DND-41 (cell line): ENCODE measurements at regions not wholly inside any gene's neighbourhood (a gene's known extent, or its start where the extent isn't known, plus 50 kb on each side); places are given as distances from the start of the nearest gene placed in this dataset.

Experiments used
- CTCF ChIP-seq: IDR thresholded peaks from 2 replicates; pipeline ENCODE4 v1.5.1; 2012; ENCODE audit warnings: borderline replicate concordance, low read length, moderate library complexity, mild to moderate bottlenecking; ENCODE audit not compliant: poor library complexity, severe bottlenecking; ENCODE audit errors: extremely low read depth
- EZH2 ChIP-seq: IDR thresholded peaks from 3 replicates; pipeline ENCODE4 v1.6.1; 2012; ENCODE audit warnings: borderline replicate concordance, low read depth, mild to moderate bottlenecking, moderate library complexity, low read length, inconsistent platforms; ENCODE audit not compliant: severe bottlenecking

DNA sequence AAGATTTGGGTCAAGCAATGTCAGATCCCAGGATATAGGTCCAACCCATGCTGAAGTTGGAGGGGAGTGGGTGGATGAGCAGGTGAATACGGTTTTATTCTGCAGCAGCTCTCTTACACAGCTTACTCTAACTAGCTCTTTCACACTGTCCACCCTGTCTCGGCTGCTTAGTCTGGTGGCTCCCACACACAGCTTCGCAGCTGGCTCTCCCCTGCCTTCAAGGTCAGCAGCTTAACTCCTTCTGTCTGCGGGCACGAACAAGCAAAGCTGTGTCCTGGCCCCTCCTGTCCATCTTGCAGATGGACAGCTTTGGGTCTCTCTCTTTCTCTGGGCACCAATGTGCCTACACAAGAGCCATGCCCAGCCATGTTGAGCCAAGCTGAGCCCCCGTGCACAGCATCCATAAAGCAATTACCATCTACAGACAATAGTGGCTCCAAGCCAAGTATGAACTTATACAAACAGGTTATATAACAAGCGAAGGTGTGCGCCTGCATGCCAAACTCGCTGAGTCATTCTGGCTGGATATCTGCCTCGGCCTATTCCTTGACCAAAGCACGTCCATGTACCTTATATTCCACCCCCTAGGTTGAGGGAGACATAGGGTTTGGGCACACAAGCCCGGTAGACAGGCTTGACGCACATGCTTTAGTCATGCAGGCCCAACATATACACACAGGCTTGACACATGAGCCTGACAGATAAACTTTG lies 1307.8 kb upstream of the RAG2 start:
- TF ChIP-seq CTCF (no peak), EZH2 (no peak)
